ENCODE measurements at regions not wholly inside any gene's neighbourhood (a gene's known extent, or its start where the extent isn't known, plus 50 kb on each side); places are given as distances from the start of the nearest gene placed in this dataset.
"Not testable (repeated sequence)": the region's sequence is repeated elsewhere in the genome, so short reads cannot be mapped to it uniquely, and the experiment has no call there.

DNA sequence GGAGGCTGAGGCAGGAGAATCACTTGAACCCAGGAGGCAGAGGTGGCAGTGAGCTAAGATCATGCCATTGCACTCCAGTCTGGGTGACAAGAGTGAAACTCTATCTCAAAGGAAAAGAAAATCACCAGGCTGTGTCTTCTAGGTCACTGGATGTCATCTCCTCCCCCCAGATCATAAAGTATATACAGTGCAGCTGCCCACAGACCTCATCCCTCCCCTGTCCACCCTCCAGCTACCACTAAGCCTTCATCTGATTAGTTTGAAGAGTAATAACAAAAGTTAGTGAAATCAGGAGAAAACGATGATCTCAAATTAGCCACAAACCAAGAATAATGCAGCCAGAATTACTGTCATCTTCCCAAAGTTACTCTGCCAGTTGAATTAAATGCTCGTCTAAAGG is 117.2 kb downstream of the ZNF22 start:
- DNase-seq (ENCODE audit: low read depth): not testable (repeated sequence)

DNA sequence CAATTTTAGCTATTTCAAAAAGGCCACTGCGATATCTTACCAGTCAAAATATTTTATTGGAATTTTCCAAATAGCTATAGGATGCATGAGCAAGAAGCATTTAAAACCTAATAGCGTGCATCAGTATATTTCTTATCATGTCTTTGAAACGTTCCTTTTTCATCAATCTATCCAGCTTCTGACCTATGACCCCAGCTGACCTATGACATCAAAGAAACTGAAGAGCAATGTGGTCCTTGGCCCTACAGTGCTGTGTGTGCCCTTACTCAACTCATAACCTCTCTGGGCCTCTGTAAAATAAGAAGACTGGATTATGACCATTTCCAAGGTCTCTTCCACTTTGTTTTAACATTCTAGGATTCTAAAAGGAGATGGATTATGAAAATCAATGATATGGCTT is 118.2 kb downstream of the ZNF22 start:
- no peak for DNase-seq (ENCODE audit: low read depth)

DNA sequence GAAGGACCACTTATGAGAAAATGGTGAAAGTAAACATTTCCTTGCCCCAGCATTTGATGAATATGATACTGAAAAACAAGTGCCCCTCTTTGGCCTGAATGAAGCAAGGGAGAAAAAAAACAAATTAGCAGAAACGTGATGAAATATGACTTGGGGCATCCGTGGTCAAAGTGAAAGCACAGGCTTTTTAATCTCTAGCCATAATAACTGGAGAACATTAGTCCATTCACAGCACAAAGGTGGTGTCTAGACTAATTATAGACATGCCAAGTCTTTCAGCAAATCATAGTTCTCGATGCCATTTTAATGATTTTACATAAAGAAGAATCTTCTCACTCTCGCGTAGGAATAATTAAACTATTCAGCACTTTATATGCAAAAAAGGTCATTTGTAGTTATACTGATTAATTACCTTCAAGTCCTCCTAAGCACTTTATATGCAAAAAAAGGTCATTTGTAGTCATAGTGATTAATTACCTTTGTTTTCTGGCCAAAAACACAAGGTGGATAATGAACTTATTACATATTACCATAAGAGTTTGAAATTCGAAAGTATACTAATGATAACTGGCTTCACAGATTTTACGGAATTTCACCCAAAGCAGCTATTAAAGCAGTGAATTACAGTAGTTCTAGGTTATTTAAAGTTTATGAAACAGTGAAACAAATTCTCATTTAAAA is 121.6 kb downstream of the ZNF22 start:
- not testable (repeated sequence) for DNase-seq (ENCODE audit: low read depth)

- no peak for DNase-seq (ENCODE audit: low read depth)
Observed at GRCh38 chr10:45135443-45136198, 134.9 kb downstream of the ZNF22 start.

DNA sequence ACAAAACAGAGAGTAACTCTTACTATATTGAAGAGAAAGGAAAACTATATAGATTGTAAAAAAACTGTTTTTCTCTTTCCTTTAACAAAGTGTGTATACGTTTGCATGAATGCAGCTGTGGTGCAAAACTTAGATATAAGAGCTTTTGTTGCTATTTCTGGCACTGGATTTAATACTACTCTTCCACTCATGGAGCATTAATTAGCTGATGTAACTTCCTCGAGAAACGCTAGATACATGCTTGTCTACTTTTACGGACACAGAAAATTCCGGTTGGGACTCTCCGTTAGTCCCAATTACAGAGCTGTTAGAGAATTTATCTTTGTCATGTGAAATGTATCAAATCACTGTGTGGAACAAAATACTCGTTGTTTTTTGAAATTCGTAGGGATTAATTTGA is 135.5 kb downstream of the ZNF22 start:
- DNase-seq (ENCODE audit: low read depth): no peak

DNA sequence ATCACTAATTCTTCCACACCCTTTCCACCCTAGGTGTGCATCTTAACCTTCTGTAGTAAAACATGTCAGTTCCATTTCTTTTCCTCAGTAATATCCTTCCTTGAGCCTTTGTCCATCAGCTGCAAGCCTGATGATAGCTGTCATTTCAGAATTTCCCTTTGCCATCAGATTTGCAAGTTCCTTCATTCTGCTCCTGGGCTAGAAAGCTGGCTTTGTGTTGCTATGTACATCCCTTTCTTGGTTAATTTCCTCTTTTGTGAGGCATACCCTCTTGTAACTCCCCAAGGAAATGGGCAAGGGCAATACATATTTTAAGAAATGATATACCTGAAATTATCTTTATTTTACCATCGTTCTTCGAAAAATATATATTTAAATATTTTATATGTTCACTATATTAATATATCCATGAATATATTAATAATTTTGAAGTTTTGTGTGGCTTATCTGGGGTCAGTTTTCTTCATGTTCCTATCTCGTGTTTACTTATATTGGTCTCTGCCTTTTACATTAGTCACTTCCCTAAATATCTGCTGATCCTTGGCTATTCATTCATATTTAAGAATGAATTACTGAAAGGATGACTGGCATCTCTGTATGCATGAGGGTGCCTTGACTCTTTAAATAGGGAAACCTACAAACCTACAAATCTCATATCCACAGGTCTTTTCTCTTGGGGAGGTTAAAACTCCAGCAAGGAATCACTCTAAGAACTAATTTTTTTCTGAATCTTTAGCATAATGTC is 143.8 kb downstream of the ZNF22 start:
- DNase-seq (ENCODE audit: low read depth): no peak

DNA sequence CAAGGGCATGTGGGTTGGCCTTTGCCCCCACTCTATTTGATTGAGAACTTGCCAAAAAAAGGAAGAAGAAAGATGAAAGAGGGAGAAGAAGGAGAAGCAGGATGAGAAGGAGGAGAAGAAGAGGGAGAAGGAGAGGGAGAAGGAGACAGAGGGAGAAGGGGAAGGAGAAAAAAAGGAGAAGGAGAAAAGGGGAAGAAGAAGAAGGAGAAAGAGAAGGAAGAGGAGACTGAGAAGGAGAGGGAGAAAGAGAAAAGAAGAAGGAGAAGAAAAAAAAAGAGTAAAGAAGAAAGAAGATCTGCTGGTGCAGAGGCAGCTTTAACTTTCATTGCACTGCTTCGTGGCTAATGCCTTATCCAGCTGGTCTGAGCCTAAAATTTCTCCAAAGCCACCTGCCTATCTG is 144.4 kb downstream of the ZNF22 start:
- DNase-seq (ENCODE audit: low read depth): not testable (repeated sequence)

DNA sequence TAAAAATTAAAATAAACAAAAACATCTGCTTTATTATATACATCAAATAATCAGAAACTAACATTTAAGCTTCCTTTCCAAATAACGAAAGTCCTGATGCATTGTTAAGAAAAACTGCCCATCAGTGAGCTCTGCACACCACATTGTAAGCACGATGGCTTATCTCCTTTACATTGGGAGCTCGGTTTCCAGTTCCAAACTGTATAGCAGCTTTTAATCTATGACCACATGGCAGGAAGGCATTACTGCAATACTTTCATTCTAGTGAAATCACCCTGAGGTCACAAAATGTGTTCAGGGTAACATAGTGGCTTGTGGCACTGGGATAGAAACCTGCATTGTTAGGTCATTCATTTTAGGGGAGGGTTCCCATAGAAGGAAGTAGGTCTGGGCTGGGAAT is 146.3 kb downstream of the ZNF22 start:
- no peak for DNase-seq (ENCODE audit: low read depth)

GRCh38 chr10:45150997-45151396 is 150.3 kb downstream of the ZNF22 start:
- no peak for DNase-seq (ENCODE audit: low read depth)

GRCh38 chr10:45151467-45152214 is 150.9 kb downstream of the ZNF22 start:
- DNase-seq (ENCODE audit: low read depth): no peak

GRCh38 chr10:45152726-45153125 is 152.0 kb downstream of the ZNF22 start:
- DNase-seq (ENCODE audit: low read depth): no peak

DNA sequence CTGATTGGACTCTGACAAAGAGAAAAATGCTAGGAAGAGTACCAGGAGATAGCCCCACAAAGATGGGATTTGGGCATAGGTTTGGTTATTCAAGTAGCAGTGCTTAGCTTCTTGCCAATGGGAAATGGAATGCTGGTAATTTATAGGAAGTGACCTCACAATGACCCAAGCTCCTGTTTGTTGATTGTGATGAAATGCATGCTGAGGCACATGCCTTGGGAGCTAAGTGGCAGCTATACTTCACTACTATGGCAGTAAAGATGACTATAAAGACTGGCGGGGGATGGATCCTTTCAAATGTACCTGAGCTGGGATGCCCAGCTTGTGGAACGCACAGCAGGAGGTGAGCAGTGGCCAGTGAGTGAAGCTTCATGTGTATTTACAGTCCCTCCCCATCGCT is 153.8 kb downstream of the ZNF22 start:
- no peak for DNase-seq (ENCODE audit: low read depth)

- no peak for DNase-seq (ENCODE audit: low read depth)
Observed at GRCh38 chr10:45155784-45156183, 155.1 kb downstream of the ZNF22 start.

- peak; percentile 32 for DNase-seq (ENCODE audit: low read depth)
Observed at GRCh38 chr10:45160271-45160670, 155.1 kb downstream of the OR13A1 start.

DNA sequence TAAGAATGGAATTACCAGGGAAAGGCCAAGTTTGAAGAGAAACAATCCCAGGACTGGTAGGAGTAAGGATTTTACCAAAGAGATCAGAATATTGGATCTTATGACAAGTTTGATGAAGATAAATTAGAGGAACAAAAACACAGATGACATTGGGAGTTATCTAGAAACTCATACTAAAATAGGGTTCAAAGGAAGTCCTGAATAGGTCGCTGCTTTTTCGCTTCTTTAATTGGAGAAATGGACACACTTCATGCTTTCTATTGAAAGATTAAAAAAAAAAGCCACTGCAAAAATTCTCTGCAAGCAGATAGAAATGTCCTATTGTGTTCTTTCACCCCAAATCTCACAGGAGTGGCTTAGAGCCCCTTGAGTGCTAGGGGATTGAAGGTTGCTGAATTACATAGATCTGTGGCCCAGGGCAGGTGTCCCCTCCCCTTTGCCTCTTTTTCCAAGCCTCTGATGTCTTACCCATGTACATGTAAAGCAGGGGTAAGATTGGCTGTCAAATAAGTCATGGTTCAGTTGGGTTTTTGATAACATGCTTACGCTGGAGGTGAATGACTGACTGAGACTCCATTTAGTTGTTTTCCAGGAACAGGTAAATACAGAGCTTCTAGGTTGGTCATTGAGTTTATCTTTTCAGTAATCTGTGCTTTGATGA is 152.0 kb downstream of the OR13A1 start:
- DNase-seq (ENCODE audit: low read depth): no peak

DNA sequence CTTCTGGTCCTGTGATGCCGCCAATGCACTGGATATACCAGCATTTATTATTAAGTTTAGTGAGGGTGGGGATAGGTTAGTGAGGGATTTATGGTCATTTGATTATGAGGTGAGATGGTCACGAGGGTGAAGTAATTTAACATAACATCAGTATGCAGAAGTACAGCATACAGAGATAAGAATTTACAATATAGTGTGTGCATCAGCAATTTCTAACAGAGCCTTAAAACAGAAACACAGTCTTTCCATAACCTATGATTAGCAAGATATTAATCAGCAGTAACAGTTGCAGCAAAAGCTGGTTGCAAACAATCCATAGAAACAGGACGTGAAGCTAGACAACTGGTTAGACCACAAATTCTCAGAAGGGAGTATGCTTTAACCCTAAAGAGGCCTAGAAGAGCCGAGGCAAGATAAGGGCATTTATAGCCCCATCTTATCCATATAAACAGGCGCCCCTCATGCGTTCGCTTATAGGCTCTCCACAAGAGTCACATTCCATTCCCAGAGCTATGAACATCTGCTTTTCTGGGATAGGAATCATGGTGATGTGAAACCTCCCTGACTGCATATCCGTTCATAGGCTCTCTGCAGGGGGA is 139.8 kb downstream of the OR13A1 start:
- DNase-seq (ENCODE audit: low read depth): not testable (repeated sequence)

- no peak for DNase-seq (ENCODE audit: low read depth)
Observed at GRCh38 chr10:45179691-45180090, 135.7 kb downstream of the OR13A1 start.

DNA sequence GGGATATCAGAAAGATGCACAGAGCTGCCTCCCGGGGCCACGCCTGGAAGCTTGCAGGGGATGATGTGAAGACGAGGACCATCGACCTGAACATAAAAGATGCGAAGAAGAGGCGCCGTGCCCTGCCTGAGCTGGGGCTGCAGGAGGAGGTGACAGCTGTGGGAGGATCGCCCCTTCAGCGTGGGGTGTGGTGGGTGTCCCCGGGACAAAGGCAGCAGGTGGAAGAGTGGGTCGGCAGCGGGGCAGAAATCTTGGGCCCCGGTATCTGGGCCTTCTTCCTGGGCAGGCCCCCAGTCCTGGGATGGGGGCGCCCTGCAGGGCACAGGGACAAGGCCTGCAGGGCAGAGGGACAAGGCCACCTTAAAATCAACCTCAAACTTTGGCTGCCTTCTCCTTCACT is 134.9 kb downstream of the OR13A1 start:
- DNase-seq (ENCODE audit: low read depth): no peak

DNA sequence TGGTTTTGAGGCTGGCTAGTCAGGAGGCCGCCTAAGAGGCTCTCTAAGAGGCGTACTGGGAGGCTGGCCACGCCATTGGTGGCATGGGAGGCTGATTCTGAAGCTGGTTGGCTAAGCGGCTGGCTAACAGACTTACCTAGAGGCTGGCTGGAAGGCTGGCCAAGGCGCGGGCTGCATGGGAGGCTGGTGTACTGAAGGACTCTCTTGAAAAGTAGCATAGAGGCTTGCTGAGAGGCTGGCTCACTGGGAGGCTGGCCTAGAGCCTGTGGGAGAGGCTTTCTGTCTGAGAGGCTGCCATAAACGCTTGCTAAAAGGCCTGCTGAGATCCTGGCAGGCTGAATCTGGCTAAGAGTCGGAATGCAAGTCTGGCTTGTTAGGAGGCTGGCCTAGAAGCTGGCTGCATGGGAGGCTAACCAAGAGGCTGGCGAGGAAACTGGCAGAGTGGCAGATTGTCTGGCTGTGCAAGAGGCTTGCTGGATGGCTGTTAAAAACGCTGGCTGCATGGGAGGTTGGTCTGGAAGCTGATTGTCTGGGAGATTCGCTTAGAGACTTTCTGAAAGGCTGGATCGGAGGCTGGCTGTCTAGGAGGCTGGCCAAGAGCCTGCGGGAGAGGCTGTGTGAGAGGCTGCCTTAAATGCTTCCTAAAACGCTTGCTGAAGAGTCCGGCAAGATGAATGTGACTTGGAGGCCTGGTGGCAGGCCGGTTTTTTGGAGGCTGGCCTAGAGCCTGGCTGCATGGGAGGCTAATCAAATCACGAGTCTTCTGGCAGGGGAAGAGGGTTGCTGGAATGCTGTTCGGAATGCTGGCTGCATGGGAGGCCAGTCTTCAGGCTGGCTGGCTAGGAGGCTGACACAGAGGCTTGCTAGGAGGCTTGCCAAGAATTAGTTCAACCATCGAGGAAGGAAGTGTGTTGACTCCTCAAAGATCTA is 134.2 kb downstream of the OR13A1 start:
- no peak for DNase-seq (ENCODE audit: low read depth)

DNA sequence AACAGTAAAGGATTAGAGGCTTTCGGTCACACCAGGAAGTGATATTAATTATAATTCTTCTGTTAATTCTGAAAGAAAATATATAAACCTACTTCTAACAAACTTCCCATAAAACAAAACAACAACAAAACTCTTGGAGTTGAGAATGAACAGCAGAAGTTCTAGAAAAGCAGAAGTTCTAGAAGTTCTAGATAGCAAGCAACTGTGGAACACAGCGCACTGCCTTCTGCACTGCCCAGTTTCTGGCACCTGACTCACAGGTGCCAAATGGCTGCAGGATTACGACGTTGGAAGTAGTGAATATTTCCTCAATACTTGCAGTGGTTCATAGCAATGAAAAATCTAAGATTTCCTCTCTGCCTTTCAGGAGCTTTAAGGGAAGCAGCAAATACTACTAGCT is 132.2 kb downstream of the OR13A1 start:
- no peak for DNase-seq (ENCODE audit: low read depth)
